T-cell (primary cell): ENCODE measurements at regions not wholly inside any gene's neighbourhood (a gene's known extent, or its start where the extent isn't known, plus 50 kb on each side); places are given as distances from the start of the nearest gene placed in this dataset.

ENCODE experiments used
- ATAC-seq, 4 experiments: fragments of 200-7000 bp in 3 of 4; fragments of 150-1000 bp in 1 of 4; cut with Tn5 transposase; replicated peaks in 1 of 4; 1 replicate in 3 of 4; 2 replicates in 1 of 4; pipeline ENCODE4 v1.10.0; 2021; ENCODE audit warnings: moderate library complexity in 3 of 4, mild to moderate bottlenecking in 2 of 4, moderate number of reproducible peaks in 1 of 4
- CTCF ChIA-PET, 2 donors: fragments of 300-600 bp; sonication (Branson Sonifier 250); formaldehyde crosslinking; loops; one replicate each; lab custom pipeline; 2022; ENCODE audit warnings: antibody characterized with exemption in 2 of 2; lab: Charles Lee
- POLR2A ChIA-PET, 2 donors: fragments of 300-600 bp; sonication (Branson Sonifier 250); formaldehyde crosslinking; loops; one replicate each; lab custom pipeline; 2022; ENCODE audit warnings: antibody characterized with exemption in 2 of 2; lab: Charles Lee
- DNase-seq, 35 experiments: peaks; one replicate each; pipeline versions ENCODE4 v3.0.0 to v3.0.0-alpha.2; 2013 to 2023
- H3K27ac ChIP-seq: one replicate; pipeline ENCODE4 v1.5.1; 2013; ENCODE audit warnings: low read length
- H3K27me3 ChIP-seq, 2 experiments: replicated peaks in 1 of 2; 1 replicate in 1 of 2; 2 replicates in 1 of 2; pipeline versions ENCODE4 v1.6.1 to v1.7.0; 2013; ENCODE audit warnings: low read length in 1 of 2, mixed read lengths in 1 of 2; ENCODE audit not compliant: control insufficient read depth in 2 of 2, insufficient read depth in 2 of 2; ENCODE audit errors: extremely low read depth in 1 of 2
- H3K36me3 ChIP-seq, 2 donors: 1 replicate in 1 of 2; 2 replicates in 1 of 2; pipeline versions ENCODE4 v1.6.1 to v1.7.0; 2013; ENCODE audit warnings: low read length in 1 of 2; ENCODE audit not compliant: control insufficient read depth in 2 of 2, insufficient read depth in 1 of 2; ENCODE audit errors: extremely low read depth in 1 of 2
- H3K4me1 ChIP-seq, 2 experiments: 1 replicate in 1 of 2; 2 replicates in 1 of 2; pipeline versions ENCODE4 v1.6.1 to v1.7.0; 2013; ENCODE audit warnings: low read length in 2 of 2, mixed read lengths in 1 of 2; ENCODE audit not compliant: insufficient read depth in 2 of 2, control insufficient read depth in 1 of 2; ENCODE audit errors: extremely low read depth in 1 of 2
- H3K4me3 ChIP-seq, 2 donors: 1 replicate in 1 of 2; 2 replicates in 1 of 2; pipeline versions ENCODE4 v1.5.1 to v1.7.0; 2013; ENCODE audit warnings: mild to moderate bottlenecking in 2 of 2, low read length in 1 of 2, moderate library complexity in 1 of 2; ENCODE audit not compliant: control insufficient read depth in 1 of 2; ENCODE audit errors: extremely low read depth in 1 of 2
- H3K9me3 ChIP-seq: 2 replicates; pipeline ENCODE4 v1.7.0; 2013
- H3K27ac Mint-ChIP-seq, 2 donors: one replicate each; pipeline ENCODE4 v1.8.0; 2020 to 2021; ENCODE audit warnings: mild to moderate bottlenecking in 2 of 2, mixed read lengths in 2 of 2
- H3K27me3 Mint-ChIP-seq, 2 donors: one replicate each; pipeline ENCODE4 v1.8.0; 2021 to 2022; ENCODE audit warnings: mixed read lengths in 2 of 2
- H3K36me3 Mint-ChIP-seq: one replicate; pipeline ENCODE4 v1.8.0; 2021; ENCODE audit warnings: mixed read lengths
- H3K4me1 Mint-ChIP-seq, 3 donors: one replicate each; pipeline ENCODE4 v1.8.0; 2020 to 2022; ENCODE audit warnings: mixed read lengths in 3 of 3, mild to moderate bottlenecking in 1 of 3
- H3K4me3 Mint-ChIP-seq, 3 donors: one replicate each; pipeline ENCODE4 v1.8.0; 2020 to 2022; ENCODE audit warnings: mild to moderate bottlenecking in 3 of 3, mixed read lengths in 3 of 3, moderate library complexity in 3 of 3
- H3K9me3 Mint-ChIP-seq, 3 donors: one replicate each; pipeline ENCODE4 v1.8.0; 2020 to 2022; ENCODE audit warnings: mixed read lengths in 3 of 3
- WGBS: methylation state at CpG from one replicate; pipeline ENCODE4 v1.1.5; 2013; ENCODE audit warnings: missing lambda C conversion rate; ENCODE audit not compliant: insufficient coverage; 5-methylcytosine and 5-hydroxymethylcytosine counted together

DNA sequence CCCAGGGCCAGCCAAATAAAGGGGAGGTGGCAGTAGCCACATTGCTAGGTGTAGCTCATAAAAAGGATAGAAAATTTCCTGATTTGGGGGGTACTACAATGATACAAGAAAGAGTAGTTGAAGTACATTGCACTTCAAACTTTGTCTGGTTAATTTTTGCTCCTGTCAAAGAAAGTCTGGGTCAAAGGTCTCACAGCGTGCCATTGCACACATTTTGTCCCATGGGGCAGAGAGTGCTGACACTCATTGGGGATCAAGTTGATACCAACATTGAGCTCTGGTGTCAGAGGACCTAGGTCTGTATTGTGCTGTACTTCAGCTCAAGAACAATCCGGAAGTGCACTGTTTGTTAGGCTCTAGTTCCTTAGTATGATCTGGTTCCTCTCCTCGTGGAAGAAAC lies 229.2 kb upstream of the AGTR2 start:
- peak overlapping the region in 1 of 3 donors; percentile 58 for H3K4me3 Mint-ChIP-seq
- no peak overlapping the region for H3K27ac ChIP-seq
- no peak for DNase-seq
- ATAC-seq = no peak
- no peaks in the 10 kb centered on the region for H3K36me3 Mint-ChIP-seq
- no peaks in the 10 kb centered on the region for H3K4me1 ChIP-seq
- no peak overlapping the region for H3K4me3 ChIP-seq
- no peaks in the 10 kb centered on the region for H3K9me3 ChIP-seq
- H3K4me1 Mint-ChIP-seq = peaks cover 0 to 17% (median 0%) of the 10 kb centered on the region in 3 donors
- H3K27me3 Mint-ChIP-seq = peaks cover 0 to 4% of the 10 kb centered on the region in 2 donors
- ChIA-PET CTCF (no interaction called here), POLR2A (no interaction called here)
- 88% methylated on average over 1 of the region's 3 CpGs for WGBS
- no peaks in the 10 kb centered on the region for H3K36me3 ChIP-seq
- no peak overlapping the region for H3K27ac Mint-ChIP-seq
- H3K27me3 ChIP-seq = no peaks in the 10 kb centered on the region
- H3K9me3 Mint-ChIP-seq = no peaks in the 10 kb centered on the region

DNA sequence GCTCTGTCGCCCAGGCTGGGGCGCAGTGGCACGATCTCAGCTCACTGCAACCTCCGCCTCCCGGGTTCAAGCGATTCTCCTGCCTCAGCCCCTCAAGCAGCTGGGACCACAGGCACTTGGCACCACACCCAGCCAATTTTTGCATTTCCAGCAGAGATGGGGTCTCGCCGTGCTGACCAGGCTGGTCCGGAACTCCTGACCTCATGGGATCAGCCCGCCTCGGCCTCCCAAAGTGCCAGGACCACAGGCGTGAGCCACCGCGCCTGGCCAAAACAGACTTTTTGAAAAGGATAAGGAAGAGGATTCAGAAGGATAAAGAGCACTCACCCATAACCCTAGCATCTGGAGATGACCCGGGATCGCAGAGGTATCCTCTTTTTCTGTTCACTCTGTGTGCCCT lies 224.5 kb upstream of the AGTR2 start:
- Histone ChIP-seq H3K4me1 (no peaks in the 10 kb centered on the region), H3K36me3 (no peaks in the 10 kb centered on the region), H3K27me3 (no peaks in the 10 kb centered on the region), H3K27ac (no peak overlapping the region), H3K9me3 (no peaks in the 10 kb centered on the region), H3K4me3 (no peak overlapping the region)
- ChIA-PET CTCF (interaction anchor here in 1 of 2 donors (0.7 kb wide), 1 partner anchor 381 kb away, joined by 3 read pairs; no protein-coding TSS in a partner anchor), POLR2A (no interaction called here)
- no peak for ATAC-seq
- Mint-ChIP-seq H3K4me1 (peaks cover 0 to 1% (median 0%) of the 10 kb centered on the region in 3 donors), H3K36me3 (no peaks in the 10 kb centered on the region), H3K27ac (no peak overlapping the region), H3K27me3 (peaks cover 0 to 11% of the 10 kb centered on the region in 2 donors), H3K9me3 (no peaks in the 10 kb centered on the region), H3K4me3 (no peak overlapping the region)
- no peak for DNase-seq
- WGBS = 100% methylated on average over 2 of the region's 16 CpGs

DNA sequence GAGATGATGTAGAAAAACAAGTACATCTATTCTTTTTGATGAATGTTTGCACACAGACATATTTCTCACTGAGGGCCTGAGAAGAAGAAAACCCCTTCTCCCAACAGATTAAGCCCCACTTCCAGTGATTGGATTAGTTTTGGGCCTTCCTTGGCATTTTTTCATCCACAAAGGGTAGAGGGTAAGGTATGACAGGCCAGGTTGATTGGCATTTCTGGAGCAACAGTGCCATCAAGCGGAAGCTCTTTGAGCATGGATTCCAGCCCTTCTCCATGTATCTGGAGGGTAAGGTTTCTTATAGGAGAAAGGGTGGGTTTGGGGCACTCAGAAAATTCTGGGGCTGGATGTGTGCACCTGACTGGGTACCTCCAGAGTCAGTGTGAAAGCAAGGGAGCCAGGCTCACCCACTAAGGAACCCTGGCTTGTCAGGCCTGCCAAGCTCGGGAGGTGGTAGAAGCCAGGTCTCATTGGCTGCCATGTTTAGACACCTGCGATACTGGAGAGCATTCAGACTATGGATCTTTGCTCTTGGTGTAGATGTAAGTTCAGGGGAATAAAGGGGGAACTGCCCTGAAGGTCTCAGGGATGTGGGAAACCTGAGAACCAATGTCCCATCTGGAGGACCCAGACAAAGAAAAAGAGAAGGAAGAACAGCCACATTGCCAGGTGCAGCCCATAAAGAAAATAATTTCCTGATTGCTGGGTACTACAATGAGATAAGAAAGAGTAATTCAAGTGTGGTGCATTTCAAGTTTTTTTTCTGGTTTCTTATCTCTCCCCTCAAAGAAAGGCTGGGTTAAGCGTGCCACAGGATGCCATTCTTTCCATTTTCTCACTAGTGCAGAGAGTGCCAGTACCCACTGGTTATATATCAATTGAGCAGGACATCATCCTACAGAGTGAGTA lies 222.3 kb upstream of the AGTR2 start:
- no peaks in the 10 kb centered on the region for H3K9me3 Mint-ChIP-seq
- POLR2A ChIA-PET = no interaction called here
- H3K27ac Mint-ChIP-seq = no peak overlapping the region
- H3K4me1 ChIP-seq = no peaks in the 10 kb centered on the region
- CTCF ChIA-PET = no interaction called here
- H3K9me3 ChIP-seq = no peaks in the 10 kb centered on the region
- no peaks in the 10 kb centered on the region for H3K27me3 ChIP-seq
- no peaks in the 10 kb centered on the region for H3K36me3 ChIP-seq
- H3K4me1 Mint-ChIP-seq = no peaks in the 10 kb centered on the region
- DNase-seq (peak in 1 of 35 experiments; percentile 6), ATAC-seq (no peak)
- H3K27me3 Mint-ChIP-seq = peaks cover 0 to 7% of the 10 kb centered on the region in 2 donors
- H3K4me3 Mint-ChIP-seq = no peak overlapping the region
- no peak overlapping the region for H3K4me3 ChIP-seq
- H3K27ac ChIP-seq = no peak overlapping the region
- no CpG with 5 or more reads among the region's 4 CpGs for WGBS
- no peaks in the 10 kb centered on the region for H3K36me3 Mint-ChIP-seq

DNA sequence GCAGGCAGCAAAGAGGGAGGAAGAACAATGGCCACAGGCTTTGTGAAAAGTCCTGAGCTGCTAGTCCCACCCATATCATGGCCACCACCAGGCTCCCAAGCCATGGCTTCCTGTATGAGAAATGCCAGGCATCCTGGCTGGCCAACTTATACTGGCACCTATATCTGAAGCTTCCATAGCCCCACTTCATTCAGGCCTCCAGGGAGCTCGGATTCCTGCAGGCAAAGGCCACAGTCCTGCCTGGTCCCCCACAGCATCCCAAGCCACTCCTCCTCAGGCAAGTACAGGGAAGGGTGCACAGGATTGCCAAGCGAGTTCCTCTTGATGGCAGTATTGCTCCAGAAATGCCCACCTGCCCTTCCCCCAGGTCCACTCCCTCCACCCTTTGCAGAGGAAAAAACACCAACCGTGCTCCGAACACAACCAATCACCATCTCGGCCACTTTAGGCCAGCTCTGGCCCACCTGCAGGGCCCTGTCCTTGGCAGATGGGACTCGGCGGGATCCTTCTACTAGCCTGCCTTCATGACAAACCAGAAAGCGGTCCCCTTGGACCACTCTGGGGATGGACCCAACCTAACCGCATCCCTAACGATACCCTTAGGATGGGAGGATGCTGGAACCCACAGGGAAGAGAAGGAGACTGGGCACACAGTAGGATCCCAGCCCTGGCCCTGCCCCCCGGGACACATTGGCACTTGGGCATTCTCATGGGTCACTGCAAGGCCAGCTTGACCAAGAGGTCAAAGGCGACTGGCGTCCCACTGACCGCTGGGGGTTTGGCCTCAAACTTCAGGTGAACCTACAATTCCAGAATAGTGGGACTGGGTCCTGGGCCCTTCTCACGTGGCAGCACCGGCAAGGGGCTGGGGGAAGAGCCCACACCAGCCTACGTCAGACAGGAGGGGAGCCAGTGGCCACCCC lies 220.4 kb upstream of the AGTR2 start:
- ATAC-seq (peak in 1 of 4 experiments; percentile 39), DNase-seq (peak in 7 of 35 experiments; percentile 6 to 21 (median 10))
- Histone ChIP-seq H3K9me3 (no peaks in the 10 kb centered on the region), H3K4me3 (no peak overlapping the region), H3K4me1 (no peaks in the 10 kb centered on the region), H3K27me3 (no peaks in the 10 kb centered on the region), H3K27ac (no peak overlapping the region), H3K36me3 (no peaks in the 10 kb centered on the region)
- WGBS = no CpG with 5 or more reads among the region's 17 CpGs
- H3K36me3 Mint-ChIP-seq = no peaks in the 10 kb centered on the region
- POLR2A ChIA-PET = no interaction called here
- H3K4me1 Mint-ChIP-seq = no peaks in the 10 kb centered on the region
- no peak overlapping the region for H3K4me3 Mint-ChIP-seq
- no peaks in the 10 kb centered on the region for H3K9me3 Mint-ChIP-seq
- peaks cover 0 to 7% of the 10 kb centered on the region in 2 donors for H3K27me3 Mint-ChIP-seq
- CTCF ChIA-PET = no interaction called here
- H3K27ac Mint-ChIP-seq = no peak overlapping the region

DNA sequence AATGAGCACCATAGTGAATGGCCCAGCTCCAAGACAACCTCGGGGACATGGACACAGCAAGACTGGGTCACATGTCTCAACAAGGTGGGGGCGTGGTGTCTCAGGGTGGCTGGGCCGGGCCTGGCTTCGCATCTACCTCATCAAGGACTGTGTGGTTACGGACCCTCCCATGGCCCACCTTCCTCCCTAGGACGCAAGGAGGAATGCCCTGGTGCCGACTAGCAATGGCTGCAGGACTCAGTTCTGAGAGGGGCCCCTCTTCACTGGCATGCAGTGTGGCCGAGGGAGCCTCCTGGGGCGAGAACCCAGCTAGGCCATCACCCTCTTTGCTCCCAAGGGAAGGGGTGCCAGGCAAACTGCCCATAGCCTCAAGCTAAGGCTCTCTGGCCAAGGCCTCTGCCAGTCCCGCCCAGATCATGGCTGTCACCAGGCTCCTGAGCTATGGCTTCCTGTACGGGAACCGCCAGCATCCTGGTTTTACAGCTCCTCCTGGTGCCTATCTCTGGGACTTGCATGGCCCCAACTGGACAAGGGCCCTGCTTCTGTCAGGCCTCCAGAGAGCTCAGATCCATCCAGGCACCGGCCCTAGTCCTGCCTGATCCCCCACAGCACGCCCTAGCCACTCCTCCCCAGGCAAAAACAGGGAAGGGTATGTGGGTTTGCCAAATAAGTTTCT lies 218.0 kb upstream of the AGTR2 start:
- Histone ChIP-seq H3K4me3 (no peak overlapping the region), H3K27ac (no peak overlapping the region), H3K9me3 (no peaks in the 10 kb centered on the region), H3K36me3 (no peaks in the 10 kb centered on the region), H3K4me1 (no peaks in the 10 kb centered on the region), H3K27me3 (no peaks in the 10 kb centered on the region)
- WGBS = 84% methylated on average over 6 of the region's 14 CpGs
- H3K4me1 Mint-ChIP-seq = no peaks in the 10 kb centered on the region
- H3K9me3 Mint-ChIP-seq = no peaks in the 10 kb centered on the region
- H3K27ac Mint-ChIP-seq = no peak overlapping the region
- no peak overlapping the region for H3K4me3 Mint-ChIP-seq
- CTCF ChIA-PET = no interaction called here
- POLR2A ChIA-PET = no interaction called here
- ATAC-seq (no peak), DNase-seq (no peak)
- H3K36me3 Mint-ChIP-seq = no peaks in the 10 kb centered on the region
- H3K27me3 Mint-ChIP-seq = peaks cover 0 to 4% of the 10 kb centered on the region in 2 donors

DNA sequence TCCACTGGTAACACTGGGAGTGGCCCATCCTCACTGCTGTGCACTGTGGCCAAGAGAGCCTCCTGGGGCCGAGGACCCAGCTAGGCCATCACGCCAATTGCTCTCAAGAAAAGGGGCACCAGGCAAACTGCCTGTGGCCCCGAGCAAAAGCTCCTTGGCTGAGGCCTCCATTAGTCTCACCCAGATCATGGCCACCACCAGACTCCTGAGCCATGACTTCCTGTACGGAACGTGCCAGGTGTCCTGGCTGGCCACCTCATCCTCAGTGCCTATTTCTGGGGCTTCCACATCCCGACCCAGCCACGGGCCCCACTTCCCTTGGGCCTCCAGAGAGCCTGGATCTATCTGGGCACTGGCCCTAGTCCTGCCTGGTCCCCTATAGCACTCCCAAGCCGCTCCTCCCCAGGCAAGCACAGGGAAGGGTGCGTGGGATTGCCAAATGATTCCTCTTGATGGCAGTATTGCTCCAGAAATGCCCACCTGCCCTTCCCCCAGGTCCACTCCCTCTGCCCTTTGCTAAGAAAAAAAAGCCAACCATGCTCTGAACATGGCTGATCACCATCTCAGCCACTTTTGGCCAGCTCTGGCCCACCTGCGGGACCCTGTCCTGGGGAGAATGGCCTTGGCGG lies 212.6 kb upstream of the AGTR2 start:
- ChIA-PET CTCF (no interaction called here), POLR2A (no interaction called here)
- Histone ChIP-seq H3K27me3 (no peaks in the 10 kb centered on the region), H3K27ac (no peak overlapping the region), H3K4me1 (no peaks in the 10 kb centered on the region), H3K9me3 (no peaks in the 10 kb centered on the region), H3K4me3 (no peak overlapping the region), H3K36me3 (no peaks in the 10 kb centered on the region)
- H3K36me3 Mint-ChIP-seq = no peaks in the 10 kb centered on the region
- H3K27me3 Mint-ChIP-seq = peaks cover 0 to 24% of the 10 kb centered on the region in 2 donors
- ATAC-seq (no peak), DNase-seq (no peak)
- no peak overlapping the region for H3K27ac Mint-ChIP-seq
- no peaks in the 10 kb centered on the region for H3K9me3 Mint-ChIP-seq
- no peak overlapping the region for H3K4me3 Mint-ChIP-seq
- H3K4me1 Mint-ChIP-seq = no peaks in the 10 kb centered on the region
- 65% methylated on average over 4 of the region's 11 CpGs for WGBS
